ENCODE measurements at regions not wholly inside any gene's neighbourhood (a gene's known extent, or its start where the extent isn't known, plus 50 kb on each side); places are given as distances from the start of the nearest gene placed in this dataset.

- no peak overlapping the region for H3K9ac ChIP-seq (ENCODE audit: low read depth, low read length)
- H3K9me3 ChIP-seq (ENCODE audit: control insufficient read depth, insufficient read depth, low read length) = no peaks in the 10 kb centered on the region
- H3K4me1 ChIP-seq (ENCODE audit: insufficient read depth, low read length) = peaks cover 16% of the 10 kb centered on the region; the same call in 1 of the 2 replicates
- no peaks in the 10 kb centered on the region for H3K36me3 ChIP-seq (ENCODE audit: insufficient read depth, low read length)
Observed at GRCh38 chr9:121577572-121577971, 73.9 kb upstream of the DAB2IP start.

GRCh38 chr9:121581786-121582600, 69.4 kb upstream of the DAB2IP start:
- H3K4me1 ChIP-seq (ENCODE audit: insufficient read depth, low read length) = peaks cover 18% of the 10 kb centered on the region; the same call in 1 of the 2 replicates

GRCh38 chr9:121582641-121583040, 68.8 kb upstream of the DAB2IP start:
- Histone ChIP-seq H3K36me3 (ENCODE audit: insufficient read depth, low read length) (no peaks in the 10 kb centered on the region), H3K9ac (ENCODE audit: low read depth, low read length) (no peak overlapping the region), H3K4me1 (ENCODE audit: insufficient read depth, low read length) (peaks cover 17% of the 10 kb centered on the region; the same call in 1 of the 2 replicates), H3K9me3 (ENCODE audit: control insufficient read depth, insufficient read depth, low read length) (no peaks in the 10 kb centered on the region)

More at GRCh38 chr9:121581786-121582600, 69.4 kb upstream of the DAB2IP start:
- Histone ChIP-seq H3K36me3 (ENCODE audit: insufficient read depth, low read length) (no peaks in the 10 kb centered on the region), H3K9me3 (ENCODE audit: control insufficient read depth, insufficient read depth, low read length) (no peaks in the 10 kb centered on the region), H3K9ac (ENCODE audit: low read depth, low read length) (no peak overlapping the region)

- Histone ChIP-seq H3K9ac (ENCODE audit: low read depth, low read length) (no peak overlapping the region), H3K9me3 (ENCODE audit: control insufficient read depth, insufficient read depth, low read length) (no peaks in the 10 kb centered on the region), H3K36me3 (ENCODE audit: insufficient read depth, low read length) (no peaks in the 10 kb centered on the region), H3K4me1 (ENCODE audit: insufficient read depth, low read length) (peaks cover 17% of the 10 kb centered on the region; the same call in 1 of the 2 replicates)
Observed at GRCh38 chr9:121584421-121584820, 67.0 kb upstream of the DAB2IP start.

- H3K4me1 ChIP-seq (ENCODE audit: insufficient read depth, low read length) = 0 out of 2 replicates have a peak, but pooled peaks cover 2% of the 10 kb centered on the region
- H3K9ac ChIP-seq (ENCODE audit: low read depth, low read length) = no peak overlapping the region
- H3K9me3 ChIP-seq (ENCODE audit: control insufficient read depth, insufficient read depth, low read length) = no peaks in the 10 kb centered on the region
- H3K36me3 ChIP-seq (ENCODE audit: insufficient read depth, low read length) = no peaks in the 10 kb centered on the region
Observed at GRCh38 chr9:121587863-121588262, 63.6 kb upstream of the DAB2IP start.

GRCh38 chr9:121589986-121590385, 61.4 kb upstream of the DAB2IP start:
- Histone ChIP-seq H3K9ac (ENCODE audit: low read depth, low read length) (no peak overlapping the region), H3K4me1 (ENCODE audit: insufficient read depth, low read length) (no peaks in the 10 kb centered on the region), H3K9me3 (ENCODE audit: control insufficient read depth, insufficient read depth, low read length) (no peaks in the 10 kb centered on the region), H3K36me3 (ENCODE audit: insufficient read depth, low read length) (no peaks in the 10 kb centered on the region)

- no peak overlapping the region for H3K9ac ChIP-seq (ENCODE audit: low read depth, low read length)
- no peaks in the 10 kb centered on the region for H3K36me3 ChIP-seq (ENCODE audit: insufficient read depth, low read length)
- H3K4me1 ChIP-seq (ENCODE audit: insufficient read depth, low read length) = no peaks in the 10 kb centered on the region; the same call in 1 of the 2 replicates
Observed at GRCh38 chr9:121592265-121592664, 59.2 kb upstream of the DAB2IP start.

GRCh38 chr9:121593066-121593465, 58.4 kb upstream of the DAB2IP start:
- no peak overlapping the region for H3K9ac ChIP-seq (ENCODE audit: low read depth, low read length)
- H3K36me3 ChIP-seq (ENCODE audit: insufficient read depth, low read length) = no peaks in the 10 kb centered on the region
- peaks cover 7% of the 10 kb centered on the region; the same call in 1 of the 2 replicates for H3K4me1 ChIP-seq (ENCODE audit: insufficient read depth, low read length)
- 0 out of 2 replicates have a peak, but pooled peaks cover 3% of the 10 kb centered on the region for H3K9me3 ChIP-seq (ENCODE audit: control insufficient read depth, insufficient read depth, low read length)

More at GRCh38 chr9:121592265-121592664, 59.2 kb upstream of the DAB2IP start:
- 0 out of 2 replicates have a peak, but pooled peaks cover 3% of the 10 kb centered on the region for H3K9me3 ChIP-seq (ENCODE audit: control insufficient read depth, insufficient read depth, low read length)

- H3K9ac ChIP-seq (ENCODE audit: low read depth, low read length) = no peak overlapping the region
- H3K9me3 ChIP-seq (ENCODE audit: control insufficient read depth, insufficient read depth, low read length) = 0 out of 2 replicates have a peak, but pooled peaks cover 3% of the 10 kb centered on the region
- H3K4me1 ChIP-seq (ENCODE audit: insufficient read depth, low read length) = peaks cover 9% of the 10 kb centered on the region; the same call in 1 of the 2 replicates
- no peaks in the 10 kb centered on the region for H3K36me3 ChIP-seq (ENCODE audit: insufficient read depth, low read length)
Observed at GRCh38 chr9:121596515-121596914, 54.9 kb upstream of the DAB2IP start.

- H3K4me1 ChIP-seq (ENCODE audit: insufficient read depth, low read length) = peaks cover 9% of the 10 kb centered on the region; the same call in 1 of the 2 replicates
- 0 out of 2 replicates have a peak, but pooled peaks cover 3% of the 10 kb centered on the region for H3K9me3 ChIP-seq (ENCODE audit: control insufficient read depth, insufficient read depth, low read length)
- H3K36me3 ChIP-seq (ENCODE audit: insufficient read depth, low read length) = no peaks in the 10 kb centered on the region
- peak overlapping the region; percentile 81 for H3K9ac ChIP-seq (ENCODE audit: low read depth, low read length)
Observed at GRCh38 chr9:121597698-121598166, 53.7 kb upstream of the DAB2IP start.

- H3K9me3 ChIP-seq (ENCODE audit: control insufficient read depth, insufficient read depth, low read length) = 0 out of 2 replicates have a peak, but pooled peaks cover 3% of the 10 kb centered on the region
- H3K9ac ChIP-seq (ENCODE audit: low read depth, low read length) = peak overlapping the region; percentile 81
Observed at GRCh38 chr9:121598167-121598964, 53.1 kb upstream of the DAB2IP start.

GRCh38 chr9:121598965-121599871, 52.2 kb upstream of the DAB2IP start:
- Histone ChIP-seq H3K36me3 (ENCODE audit: insufficient read depth, low read length) (no peaks in the 10 kb centered on the region), H3K9ac (ENCODE audit: low read depth, low read length) (peak overlapping the region; percentile 81), H3K4me1 (ENCODE audit: insufficient read depth, low read length) (peaks cover 17% of the 10 kb centered on the region), H3K9me3 (ENCODE audit: control insufficient read depth, insufficient read depth, low read length) (0 out of 2 replicates have a peak, but pooled peaks cover 3% of the 10 kb centered on the region)

More at GRCh38 chr9:121598167-121598964, 53.1 kb upstream of the DAB2IP start:
- no peaks in the 10 kb centered on the region for H3K36me3 ChIP-seq (ENCODE audit: insufficient read depth, low read length)
- H3K4me1 ChIP-seq (ENCODE audit: insufficient read depth, low read length) = peaks cover 9% of the 10 kb centered on the region; the same call in 1 of the 2 replicates

- Histone ChIP-seq H3K36me3 (ENCODE audit: insufficient read depth, low read length) (no peaks in the 10 kb centered on the region), H3K9ac (ENCODE audit: low read depth, low read length) (peak overlapping the region; percentile 81), H3K4me1 (ENCODE audit: insufficient read depth, low read length) (peaks cover 22% of the 10 kb centered on the region), H3K9me3 (ENCODE audit: control insufficient read depth, insufficient read depth, low read length) (0 out of 2 replicates have a peak, but pooled peaks cover 3% of the 10 kb centered on the region)
Observed at GRCh38 chr9:121599872-121600585, 51.4 kb upstream of the DAB2IP start.
